H1 (cell line): ENCODE measurements at regions not wholly inside any gene's neighbourhood (a gene's known extent, or its start where the extent isn't known, plus 50 kb on each side); places are given as distances from the start of the nearest gene placed in this dataset.

Source experiments
- CTCF ChIA-PET: fragments of 300-600 bp; sonication (Branson Sonifier 250); formaldehyde crosslinking; loops from one replicate; lab custom pipeline; 2021; ENCODE audit not compliant: partially characterized antibody; lab: Charles Lee
- POLR2A ChIA-PET: fragments of 300-600 bp; sonication (Branson Sonifier 250); formaldehyde crosslinking; loops from one replicate; lab custom pipeline; 2021; ENCODE audit warnings: inconsistent platforms; ENCODE audit not compliant: partially characterized antibody; lab: Charles Lee
- DNase-seq, 2 experiments: peaks; one replicate each; pipeline versions ENCODE4 v3.0.0 to v3.0.0-alpha.2; 2010 to 2022; ENCODE audit warnings: low spot score in 2 of 2, low read depth in 1 of 2, mixed read lengths in 1 of 2
- FAIRE-seq: peaks from 2 replicates; lab custom pipeline; 2011; peaks lifted over from hg19 to GRCh38; lab: Jason Lieb, UNC
- H2AFZ ChIP-seq: 2 replicates; pipeline ENCODE4 v1.8.1; 2012; ENCODE audit warnings: low read length, inconsistent platforms
- H2AK5ac ChIP-seq: 2 replicates; pipeline ENCODE4 v1.6.1; 2013; ENCODE audit warnings: low read depth, low read length
- H2BK120ac ChIP-seq: replicated peaks from 2 replicates; pipeline ENCODE3; 2013; ENCODE audit warnings: low read depth, low read length, inconsistent platforms
- H2BK12ac ChIP-seq: 2 replicates; pipeline ENCODE4 v1.6.1; 2013; ENCODE audit warnings: low read depth, low read length
- H2BK15ac ChIP-seq: 2 replicates; pipeline ENCODE4 v1.6.1; 2013; ENCODE audit warnings: low read length
- H2BK20ac ChIP-seq: 2 replicates; pipeline ENCODE4 v1.6.1; 2013; ENCODE audit warnings: low read length
- H2BK5ac ChIP-seq: 2 replicates; pipeline ENCODE4 v1.6.1; 2013; ENCODE audit warnings: low read depth, low read length
- H3K14ac ChIP-seq: 2 replicates; pipeline ENCODE4 v1.6.1; 2013; ENCODE audit warnings: inconsistent platforms; ENCODE audit not compliant: insufficient read length
- H3K18ac ChIP-seq: 2 replicates; pipeline ENCODE4 v1.6.1; 2013; ENCODE audit warnings: low read length; ENCODE audit errors: extremely low read depth
- H3K23ac ChIP-seq: 2 replicates; pipeline ENCODE4 v1.6.1; 2013; ENCODE audit warnings: inconsistent platforms; ENCODE audit not compliant: insufficient read length
- H3K23me2 ChIP-seq: 2 replicates; pipeline ENCODE4 v1.6.1; 2013; ENCODE audit warnings: low read depth, low read length
- H3K27ac ChIP-seq: 2 replicates; pipeline ENCODE4 v1.6.1; 2011; ENCODE audit warnings: low read depth, low read length, inconsistent platforms
- H3K27me3 ChIP-seq, 4 experiments: replicated peaks in 1 of 4; 1 replicate in 1 of 4; 2 replicates in 3 of 4; pipeline versions ENCODE4 v1.6.1 to v1.8.1; 2011 to 2013; ENCODE audit warnings: low read length in 3 of 4, mild to moderate bottlenecking in 3 of 4, inconsistent platforms in 2 of 4, mixed read lengths in 2 of 4, moderate library complexity in 1 of 4; ENCODE audit not compliant: control insufficient read depth in 3 of 4, insufficient read depth in 3 of 4; ENCODE audit errors: extremely low read depth in 1 of 4
- H3K36me3 ChIP-seq, 4 experiments: 2 replicates each; pipeline versions ENCODE4 v1.6.1 to v1.8.1; 2011 to 2013; ENCODE audit warnings: mild to moderate bottlenecking in 4 of 4, low read length in 3 of 4, moderate library complexity in 2 of 4, control low read depth in 1 of 4, inconsistent platforms in 1 of 4; ENCODE audit not compliant: insufficient read depth in 4 of 4, control insufficient read depth in 2 of 4
- H3K4ac ChIP-seq: replicated peaks from 2 replicates; pipeline ENCODE3; 2013; ENCODE audit warnings: low read length, low read depth, mixed read lengths, inconsistent platforms; ENCODE audit not compliant: insufficient read length
- H3K4me1 ChIP-seq, 4 experiments: replicated peaks in 1 of 4; 1 replicate in 1 of 4; 2 replicates in 3 of 4; pipeline versions ENCODE4 v1.6.1 to v1.8.1; 2011 to 2013; ENCODE audit warnings: low read length in 3 of 4, inconsistent platforms in 2 of 4, mixed read lengths in 1 of 4; ENCODE audit not compliant: insufficient read depth in 4 of 4, control insufficient read depth in 3 of 4
- H3K4me2 ChIP-seq, 2 experiments: 2 replicates each; pipeline versions ENCODE4 v1.6.1 to v1.8.1; 2011 to 2013; ENCODE audit warnings: low read depth in 2 of 2, low read length in 2 of 2, control low read depth in 1 of 2, inconsistent platforms in 1 of 2, mild to moderate bottlenecking in 1 of 2; ENCODE audit not compliant: insufficient read depth in 1 of 2
- H3K4me3 ChIP-seq, 4 experiments: fragments of 200-600, 300-600 bp in 1 of 4; sonication (generic), shearing (Covaris generic), sonication (Bioruptor Twin) in 1 of 4; 2 replicates each; pipeline versions ENCODE4 v1.5.1 to v1.8.1; 2011 to 2016; ENCODE audit warnings: low read length in 4 of 4, low read depth in 3 of 4, control low read depth in 2 of 4, inconsistent platforms in 2 of 4, mild to moderate bottlenecking in 2 of 4, mixed read lengths in 1 of 4, moderate library complexity in 1 of 4; ENCODE audit not compliant: insufficient read depth in 2 of 4; ENCODE audit errors: extremely low read depth in 1 of 4
- H3K56ac ChIP-seq: replicated peaks from 2 replicates; pipeline ENCODE3; 2013; ENCODE audit warnings: low read depth, mild to moderate bottlenecking, mixed read lengths, low read length, inconsistent platforms; ENCODE audit not compliant: insufficient read length
- H3K79me1 ChIP-seq: 2 replicates; pipeline ENCODE4 v1.6.1; 2013; ENCODE audit warnings: low read depth, low read length, control low read depth
- H3K79me2 ChIP-seq, 2 experiments: 2 replicates each; pipeline versions ENCODE4 v1.6.1 to v1.8.1; 2012 to 2013; ENCODE audit warnings: low read length in 2 of 2, mild to moderate bottlenecking in 2 of 2, inconsistent platforms in 1 of 2; ENCODE audit not compliant: insufficient read depth in 2 of 2, control insufficient read depth in 1 of 2
- H3K9ac ChIP-seq, 4 experiments: replicated peaks in 1 of 4; 1 replicate in 1 of 4; 2 replicates in 3 of 4; pipeline versions ENCODE4 v1.6.1 to v1.8.1; 2011 to 2013; ENCODE audit warnings: low read depth in 3 of 4, low read length in 3 of 4, control low read depth in 2 of 4, mild to moderate bottlenecking in 2 of 4, moderate library complexity in 2 of 4, inconsistent platforms in 1 of 4; ENCODE audit errors: extremely low read depth in 1 of 4
- H3K9me3 ChIP-seq, 2 experiments: 2 replicates each; pipeline versions ENCODE4 v1.6.1 to v1.8.1; 2012 to 2013; ENCODE audit warnings: mild to moderate bottlenecking in 2 of 2, moderate library complexity in 2 of 2, control low read depth in 1 of 2, inconsistent platforms in 1 of 2, low read depth in 1 of 2, low read length in 1 of 2, mixed read lengths in 1 of 2; ENCODE audit not compliant: insufficient read depth in 2 of 2
- H4K20me1 ChIP-seq, 2 experiments: replicated peaks in 1 of 2; 2 replicates each; pipeline versions ENCODE3 to v1.8.1; 2011 to 2013; ENCODE audit warnings: inconsistent platforms in 2 of 2, low read length in 2 of 2, mild to moderate bottlenecking in 1 of 2; ENCODE audit not compliant: insufficient read depth in 2 of 2, control insufficient read depth in 1 of 2
- H4K5ac ChIP-seq: 2 replicates; pipeline ENCODE4 v1.6.1; 2013; ENCODE audit warnings: low read length, low read depth, mixed read lengths, inconsistent platforms; ENCODE audit not compliant: insufficient read length
- H4K8ac ChIP-seq: 2 replicates; pipeline ENCODE4 v1.8.0; 2013; ENCODE audit warnings: mild to moderate bottlenecking, moderate library complexity, low read length, inconsistent platforms; ENCODE audit not compliant: insufficient read depth; ENCODE audit errors: extremely low read depth
- H4K91ac ChIP-seq: replicated peaks from 2 replicates; pipeline ENCODE3; 2013; ENCODE audit warnings: low read length, mixed read lengths, inconsistent platforms; ENCODE audit not compliant: insufficient read length
- CHD1 ChIP-seq: IDR thresholded peaks from 2 replicates; pipeline ENCODE4 v1.6.1; 2012; ENCODE audit warnings: low read depth, low read length, improper control_type of control experiment
- CHD2 ChIP-seq: IDR thresholded peaks from 2 replicates; pipeline ENCODE4 v1.6.1; 2012; ENCODE audit warnings: low read length, improper control_type of control experiment
- MAX ChIP-seq: IDR thresholded peaks from 2 replicates; pipeline ENCODE4 v1.6.1; 2012; ENCODE audit warnings: inconsistent platforms
- POLR2A ChIP-seq, 2 experiments: IDR thresholded peaks; 1 replicate in 1 of 2; 2 replicates in 1 of 2; pipeline ENCODE4 v1.6.1; 2011; ENCODE audit warnings: low read depth in 2 of 2, low read length in 2 of 2, mild to moderate bottlenecking in 2 of 2; ENCODE audit errors: control extremely low read depth in 1 of 2
- POU5F1 ChIP-seq: IDR thresholded peaks from 2 replicates; pipeline ENCODE4 v1.6.1; 2011; ENCODE audit warnings: low read depth, mild to moderate bottlenecking, low read length, moderate library complexity
- RXRA ChIP-seq: IDR thresholded peaks from 2 replicates; pipeline ENCODE4 v1.6.1; 2011; ENCODE audit warnings: low read depth, mild to moderate bottlenecking, low read length, moderate library complexity; ENCODE audit not compliant: insufficient read depth
- SRF ChIP-seq: IDR thresholded peaks from 2 replicates; pipeline ENCODE4 v1.6.1; 2011; ENCODE audit warnings: mild to moderate bottlenecking, low read depth, low read length, moderate library complexity
- TEAD4 ChIP-seq: IDR thresholded peaks from 2 replicates; pipeline ENCODE4 v1.6.1; 2012; ENCODE audit warnings: low read depth, low read length, inconsistent platforms, mixed read lengths
- YY1 ChIP-seq: IDR thresholded peaks from 2 replicates; pipeline ENCODE4 v1.6.1; 2011; ENCODE audit warnings: low read depth, mild to moderate bottlenecking, low read length
- WGBS, 2 experiments: shearing (Covaris generic) in 1 of 2; methylation state at CpG; one replicate each; pipeline versions ENCODE4 v1.1.6 to v1.1.7; 2013 to 2015; ENCODE audit warnings: low lambda C conversion rate in 2 of 2, mixed read lengths in 2 of 2, inconsistent platforms in 1 of 2, low coverage in 1 of 2, missing lambda C conversion rate in 1 of 2; ENCODE audit not compliant: insufficient replicate concordance in 2 of 2, insufficient coverage in 1 of 2, insufficient read length in 1 of 2; ENCODE audit errors: extremely low coverage in 1 of 2, missing lambda C conversion rate in 1 of 2; 5-methylcytosine and 5-hydroxymethylcytosine counted together

GRCh38 chr12:82097877-82098276 is 260.3 kb downstream of the CCDC59 start:
- H3K4ac ChIP-seq = no peak overlapping the region
- H3K9ac ChIP-seq = no peak overlapping the region
- CTCF ChIA-PET = interaction anchor here (0.9 to 1.6 kb wide), 4 partner anchors 12 to 193 kb away, joined by 3 to 5 read pairs (median 3); no protein-coding TSS in a partner anchor
- no peaks in the 10 kb centered on the region for H4K20me1 ChIP-seq
- no peak overlapping the region for H2BK15ac ChIP-seq
- no peaks in the 10 kb centered on the region for H3K79me1 ChIP-seq
- no peak overlapping the region for H4K91ac ChIP-seq
- H3K18ac ChIP-seq = no peak overlapping the region
- H2BK20ac ChIP-seq = no peak overlapping the region
- no peak overlapping the region for H2BK120ac ChIP-seq
- peak overlapping the region; percentile 76 for H2AFZ ChIP-seq
- no peak overlapping the region for H3K27ac ChIP-seq
- DNase-seq (no peak), FAIRE-seq (no peak)
- no peak overlapping the region for H2AK5ac ChIP-seq
- no peak overlapping the region for H4K5ac ChIP-seq
- no peak overlapping the region; the same call in 1 of the 2 replicates for H2BK5ac ChIP-seq
- H3K36me3 ChIP-seq = no peaks in the 10 kb centered on the region
- no peaks in the 10 kb centered on the region for H3K27me3 ChIP-seq
- no peak overlapping the region for H3K4me3 ChIP-seq
- no peak overlapping the region for H3K14ac ChIP-seq
- no peak overlapping the region for H3K4me2 ChIP-seq
- H2BK12ac ChIP-seq = no peak overlapping the region
- TF ChIP-seq POLR2A (IDR thresholded peaks at IDR 0.05; ENCODE audit: control extremely low read depth in 1 of 2, low read depth in 2 of 2, low read length in 2 of 2) = no peak
- no peak for TF ChIP-seq YY1
- no peak for TF ChIP-seq SRF
- no peak for TF ChIP-seq CHD1
- TF ChIP-seq TEAD4 = no peak
- no peak for TF ChIP-seq POU5F1
- no peak for TF ChIP-seq RXRA
- TF ChIP-seq CHD2 = no peak
- no peak for TF ChIP-seq MAX
- H3K79me2 ChIP-seq = no peaks in the 10 kb centered on the region
- H3K56ac ChIP-seq = no peak overlapping the region
- no peaks in the 10 kb centered on the region for H3K9me3 ChIP-seq
- POLR2A ChIA-PET = no interaction called here
- H3K23ac ChIP-seq = no peak overlapping the region
- peak overlapping the region; percentile 51; the same call in 1 of the 2 replicates for H4K8ac ChIP-seq
- no peaks in the 10 kb centered on the region for H3K23me2 ChIP-seq
- WGBS, 2 experiments = 58% methylated on average over 1 of the region's 1 CpG; no CpG with 5 or more reads in 1 of the 2 experiments
- H3K4me1 ChIP-seq = peaks cover 0 to 2% (median 0%) of the 10 kb centered on the region in 4 experiments; a peak in 1 of 7 replicates
